Stimulated activated naive CD8-positive, alpha-beta T cell treated with anti-CD3 and anti-CD28 coated beads, Interleukin-15, Interleukin-2, amounts not matched to agents 100 ng/mL and 50 ng/mL, for 24 hours (primary cell): ENCODE measurements at regions not wholly inside any gene's neighbourhood (a gene's known extent, or its start where the extent isn't known, plus 50 kb on each side); places are given as distances from the start of the nearest gene placed in this dataset.
"Not testable (repeated sequence)": the region's sequence is repeated elsewhere in the genome, so short reads cannot be mapped to it uniquely, and the experiment has no call there.

ENCODE experiments used
- H3K27ac Mint-ChIP-seq: one replicate; pipeline ENCODE4 v1.8.0; 2021; ENCODE audit warnings: mild to moderate bottlenecking, mixed read lengths
- H3K27me3 Mint-ChIP-seq: one replicate; pipeline ENCODE4 v1.8.0; 2021; ENCODE audit warnings: mixed read lengths
- H3K36me3 Mint-ChIP-seq: one replicate; pipeline ENCODE4 v1.8.0; 2021; ENCODE audit warnings: low read depth, mixed read lengths
- H3K4me1 Mint-ChIP-seq: one replicate; pipeline ENCODE4 v1.8.0; 2021; ENCODE audit warnings: low read depth, mixed read lengths
- H3K4me3 Mint-ChIP-seq: one replicate; pipeline ENCODE4 v1.8.0; 2021; ENCODE audit warnings: mild to moderate bottlenecking, mixed read lengths
- H3K9me3 Mint-ChIP-seq: one replicate; pipeline ENCODE4 v1.8.0; 2021; ENCODE audit warnings: mixed read lengths

- Mint-ChIP-seq H3K9me3 (peaks cover 5% of the 10 kb centered on the region), H3K27me3 (no peaks in the 10 kb centered on the region), H3K27ac (no peak overlapping the region), H3K4me1 (no peaks in the 10 kb centered on the region), H3K4me3 (no peak overlapping the region), H3K36me3 (no peaks in the 10 kb centered on the region)
These were observed 458.9 kb downstream of the TYW1 start for GRCh38 chr7:67455508-67455907.

- H3K27ac Mint-ChIP-seq: no peak overlapping the region
- H3K36me3 Mint-ChIP-seq: no peaks in the 10 kb centered on the region
- no peaks in the 10 kb centered on the region for H3K4me1 Mint-ChIP-seq
- no peaks in the 10 kb centered on the region for H3K27me3 Mint-ChIP-seq
- no peak overlapping the region for H3K4me3 Mint-ChIP-seq
- H3K9me3 Mint-ChIP-seq: peaks cover 3% of the 10 kb centered on the region
These were observed 466.2 kb downstream of the TYW1 start for GRCh38 chr7:67462781-67463191.

- Mint-ChIP-seq H3K36me3 (no peaks in the 10 kb centered on the region), H3K4me1 (no peaks in the 10 kb centered on the region), H3K27ac (no peak overlapping the region)
These were observed 466.7 kb downstream of the TYW1 start for GRCh38 chr7:67463316-67463715.

GRCh38 chr7:67463983-67464382 is 467.4 kb downstream of the TYW1 start:
- Mint-ChIP-seq H3K27me3 (no peaks in the 10 kb centered on the region), H3K27ac (no peak overlapping the region), H3K9me3 (peaks cover 8% of the 10 kb centered on the region), H3K4me3 (no peak overlapping the region), H3K36me3 (no peaks in the 10 kb centered on the region), H3K4me1 (no peaks in the 10 kb centered on the region)

More at GRCh38 chr7:67463316-67463715, 466.7 kb downstream of the TYW1 start:
- H3K27me3 Mint-ChIP-seq: no peaks in the 10 kb centered on the region
- H3K9me3 Mint-ChIP-seq: peaks cover 5% of the 10 kb centered on the region
- H3K4me3 Mint-ChIP-seq: no peak overlapping the region

- Mint-ChIP-seq H3K4me1 (no peaks in the 10 kb centered on the region), H3K4me3 (no peak overlapping the region), H3K27ac (no peak overlapping the region), H3K9me3 (peaks cover 8% of the 10 kb centered on the region), H3K36me3 (no peaks in the 10 kb centered on the region), H3K27me3 (no peaks in the 10 kb centered on the region)
These were observed 469.5 kb downstream of the TYW1 start for GRCh38 chr7:67466109-67466508.

- Mint-ChIP-seq H3K9me3 (peaks cover 8% of the 10 kb centered on the region), H3K36me3 (no peaks in the 10 kb centered on the region), H3K4me3 (no peak overlapping the region), H3K27me3 (peaks cover 3% of the 10 kb centered on the region), H3K4me1 (no peaks in the 10 kb centered on the region), H3K27ac (no peak overlapping the region)
These were observed 473.7 kb downstream of the TYW1 start for GRCh38 chr7:67470256-67470751.

- Mint-ChIP-seq H3K27ac (no peak overlapping the region), H3K4me3 (no peak overlapping the region), H3K9me3 (peaks cover 4% of the 10 kb centered on the region), H3K36me3 (no peaks in the 10 kb centered on the region), H3K4me1 (no peaks in the 10 kb centered on the region), H3K27me3 (peaks cover 3% of the 10 kb centered on the region)
These were observed 478.7 kb downstream of the TYW1 start for GRCh38 chr7:67475293-67475692.

- Mint-ChIP-seq H3K4me1 (no peaks in the 10 kb centered on the region), H3K27ac (no peak overlapping the region), H3K36me3 (no peaks in the 10 kb centered on the region), H3K9me3 (peaks cover 4% of the 10 kb centered on the region), H3K4me3 (no peak overlapping the region), H3K27me3 (peaks cover 3% of the 10 kb centered on the region)
These were observed 481.4 kb downstream of the TYW1 start for GRCh38 chr7:67478066-67478465.

- Mint-ChIP-seq H3K27me3 (peaks cover 5% of the 10 kb centered on the region), H3K9me3 (no peaks in the 10 kb centered on the region), H3K4me1 (peaks cover 5% of the 10 kb centered on the region), H3K4me3 (no peak overlapping the region), H3K27ac (no peak overlapping the region), H3K36me3 (no peaks in the 10 kb centered on the region)
These were observed 487.7 kb downstream of the TYW1 start for GRCh38 chr7:67484244-67484751.

- H3K4me1 Mint-ChIP-seq: peaks cover 5% of the 10 kb centered on the region
- no peak overlapping the region for H3K4me3 Mint-ChIP-seq
- peaks cover 7% of the 10 kb centered on the region for H3K9me3 Mint-ChIP-seq
- H3K27ac Mint-ChIP-seq: no peak overlapping the region
- H3K27me3 Mint-ChIP-seq: peaks cover 5% of the 10 kb centered on the region
- H3K36me3 Mint-ChIP-seq: no peaks in the 10 kb centered on the region
These were observed 489.8 kb downstream of the TYW1 start for GRCh38 chr7:67486401-67486800.

- no peak overlapping the region for H3K4me3 Mint-ChIP-seq
- H3K4me1 Mint-ChIP-seq: peaks cover 5% of the 10 kb centered on the region
- H3K36me3 Mint-ChIP-seq: no peaks in the 10 kb centered on the region
- peaks cover 5% of the 10 kb centered on the region for H3K27me3 Mint-ChIP-seq
- peaks cover 7% of the 10 kb centered on the region for H3K9me3 Mint-ChIP-seq
- no peak overlapping the region for H3K27ac Mint-ChIP-seq
These were observed 490.7 kb downstream of the TYW1 start for GRCh38 chr7:67487316-67487715.

GRCh38 chr7:67489881-67490280 is 493.2 kb downstream of the TYW1 start:
- H3K4me3 Mint-ChIP-seq: no peak overlapping the region
- peaks cover 4% of the 10 kb centered on the region for H3K27me3 Mint-ChIP-seq
- H3K4me1 Mint-ChIP-seq: peaks cover 3% of the 10 kb centered on the region
- H3K9me3 Mint-ChIP-seq: peaks cover 11% of the 10 kb centered on the region
- H3K36me3 Mint-ChIP-seq: no peaks in the 10 kb centered on the region
- H3K27ac Mint-ChIP-seq: no peak overlapping the region

- Mint-ChIP-seq H3K9me3 (peaks cover 11% of the 10 kb centered on the region), H3K4me1 (no peaks in the 10 kb centered on the region), H3K27me3 (no peaks in the 10 kb centered on the region), H3K36me3 (no peaks in the 10 kb centered on the region), H3K4me3 (no peak overlapping the region), H3K27ac (no peak overlapping the region)
These were observed 496.7 kb downstream of the TYW1 start for GRCh38 chr7:67493366-67493765.

- peaks cover 8% of the 10 kb centered on the region for H3K9me3 Mint-ChIP-seq
- no peaks in the 10 kb centered on the region for H3K36me3 Mint-ChIP-seq
- H3K4me3 Mint-ChIP-seq: no peak overlapping the region
- no peaks in the 10 kb centered on the region for H3K4me1 Mint-ChIP-seq
- H3K27ac Mint-ChIP-seq: no peak overlapping the region
- H3K27me3 Mint-ChIP-seq: no peaks in the 10 kb centered on the region
These were observed 500.0 kb downstream of the TYW1 start for GRCh38 chr7:67496589-67496988.

GRCh38 chr7:67497914-67498313 is 501.3 kb downstream of the TYW1 start:
- H3K4me1 Mint-ChIP-seq, H3K36me3 Mint-ChIP-seq, H3K27me3 Mint-ChIP-seq, H3K9me3 Mint-ChIP-seq, H3K4me3 Mint-ChIP-seq, H3K27ac Mint-ChIP-seq: not testable (repeated sequence)

GRCh38 chr7:67502929-67503328 is 506.3 kb downstream of the TYW1 start:
- Mint-ChIP-seq H3K27ac (no peak overlapping the region), H3K4me3 (no peak overlapping the region), H3K36me3 (no peaks in the 10 kb centered on the region), H3K9me3 (peaks cover 9% of the 10 kb centered on the region), H3K27me3 (no peaks in the 10 kb centered on the region), H3K4me1 (no peaks in the 10 kb centered on the region)
